HL-60 (cell line): ENCODE measurements at regions not wholly inside any gene's neighbourhood (a gene's known extent, or its start where the extent isn't known, plus 50 kb on each side); places are given as distances from the start of the nearest gene placed in this dataset.

Experiments
- DNase-seq, 2 experiments: peaks; one replicate each; pipeline ENCODE4 v3.0.0-alpha.2; 2010 to 2020; ENCODE audit warnings: low read depth in 1 of 2, low spot score in 1 of 2
- H3K27ac ChIP-seq: fragments of 250-450 bp; sonication (Bioruptor Pico); replicated peaks from 2 replicates; pipeline ENCODE4 v1.5.1; 2020; ENCODE audit warnings: mild to moderate bottlenecking, moderate library complexity
- H3K27me3 ChIP-seq: fragments of 250-450 bp; sonication (Bioruptor Pico); 2 replicates; pipeline ENCODE4 v1.5.1; 2021; ENCODE audit warnings: mild to moderate bottlenecking, moderate library complexity; ENCODE audit not compliant: insufficient read depth, poor library complexity, severe bottlenecking
- H3K4me3 ChIP-seq: replicated peaks from 2 replicates; pipeline ENCODE4 v1.5.1; 2011; ENCODE audit warnings: mild to moderate bottlenecking, control low read depth, low read length; ENCODE audit not compliant: insufficient read depth
- GABPA ChIP-seq: IDR thresholded peaks from 2 replicates; pipeline ENCODE4 v1.6.1; 2012; ENCODE audit warnings: low read depth
- POLR2AphosphoS5 ChIP-seq: IDR thresholded peaks from 2 replicates; pipeline ENCODE4 v1.6.1; 2012; ENCODE audit warnings: low read depth
- REST ChIP-seq: IDR thresholded peaks from 2 replicates; pipeline ENCODE4 v1.6.1; 2012; ENCODE audit warnings: low read depth; ENCODE audit not compliant: insufficient replicate concordance
- SPI1 ChIP-seq: IDR thresholded peaks from 2 replicates; pipeline ENCODE4 v1.6.1; 2012; ENCODE audit warnings: low read depth, mild to moderate bottlenecking, borderline replicate concordance
- TF ChIP-seq, protein P1 (sequence below): IDR thresholded peaks from one replicate; pipeline ENCODE4 v1.5.1; 2011; ENCODE audit warnings: low read length, control low read depth, inconsistent platforms; ENCODE audit not compliant: insufficient read depth

DNA sequence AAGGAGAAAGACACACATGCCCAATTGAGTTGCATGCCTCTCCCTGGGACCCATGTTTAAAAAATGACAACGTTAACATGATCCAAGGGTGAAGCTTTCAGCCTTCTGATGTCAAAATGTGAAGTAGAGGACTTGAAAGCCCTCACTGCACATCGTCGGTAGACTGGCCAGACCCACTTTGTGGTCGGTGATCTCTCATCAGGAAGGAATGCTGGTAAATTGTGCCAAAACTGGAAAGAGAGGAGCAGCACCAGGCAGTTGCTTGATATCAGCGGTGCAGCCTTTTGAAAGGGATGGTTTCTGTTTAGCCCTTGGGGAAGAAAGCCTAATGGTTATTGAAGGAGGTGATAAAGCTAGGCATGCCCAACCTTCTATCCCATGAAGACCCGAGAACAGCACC lies 125.3 kb upstream of the MARCHF11 start:
- no peak for TF ChIP-seq REST
- no peak overlapping the region for H3K4me3 ChIP-seq
- no peak for DNase-seq
- no peak overlapping the region for H3K27ac ChIP-seq
- H3K27me3 ChIP-seq, result no peaks in the 10 kb centered on the region

DNA sequence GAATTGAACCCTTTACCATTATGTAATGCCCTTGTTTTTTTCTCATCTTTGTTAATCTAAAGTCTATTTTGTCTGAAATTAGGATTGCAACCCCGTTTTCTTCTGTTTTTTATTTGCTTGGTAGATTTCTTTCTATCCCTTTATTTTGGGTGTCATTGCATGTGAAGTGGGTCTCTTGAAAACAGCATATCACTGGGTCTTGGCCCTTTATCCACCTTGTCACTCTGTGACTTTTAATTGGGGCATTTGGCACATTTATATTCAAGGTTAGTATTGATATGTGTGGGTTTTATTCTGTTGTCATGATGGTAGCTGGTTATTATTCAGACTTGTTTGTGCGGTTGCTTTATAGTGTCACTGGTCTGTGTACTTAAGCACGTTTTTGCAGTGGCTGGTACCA lies 117.4 kb upstream of the MARCHF11 start:
- no peaks in the 10 kb centered on the region for H3K27me3 ChIP-seq
- no peak for DNase-seq
- no peak overlapping the region for H3K4me3 ChIP-seq
- H3K27ac ChIP-seq, result no peak overlapping the region
- TF ChIP-seq, protein P1, sequence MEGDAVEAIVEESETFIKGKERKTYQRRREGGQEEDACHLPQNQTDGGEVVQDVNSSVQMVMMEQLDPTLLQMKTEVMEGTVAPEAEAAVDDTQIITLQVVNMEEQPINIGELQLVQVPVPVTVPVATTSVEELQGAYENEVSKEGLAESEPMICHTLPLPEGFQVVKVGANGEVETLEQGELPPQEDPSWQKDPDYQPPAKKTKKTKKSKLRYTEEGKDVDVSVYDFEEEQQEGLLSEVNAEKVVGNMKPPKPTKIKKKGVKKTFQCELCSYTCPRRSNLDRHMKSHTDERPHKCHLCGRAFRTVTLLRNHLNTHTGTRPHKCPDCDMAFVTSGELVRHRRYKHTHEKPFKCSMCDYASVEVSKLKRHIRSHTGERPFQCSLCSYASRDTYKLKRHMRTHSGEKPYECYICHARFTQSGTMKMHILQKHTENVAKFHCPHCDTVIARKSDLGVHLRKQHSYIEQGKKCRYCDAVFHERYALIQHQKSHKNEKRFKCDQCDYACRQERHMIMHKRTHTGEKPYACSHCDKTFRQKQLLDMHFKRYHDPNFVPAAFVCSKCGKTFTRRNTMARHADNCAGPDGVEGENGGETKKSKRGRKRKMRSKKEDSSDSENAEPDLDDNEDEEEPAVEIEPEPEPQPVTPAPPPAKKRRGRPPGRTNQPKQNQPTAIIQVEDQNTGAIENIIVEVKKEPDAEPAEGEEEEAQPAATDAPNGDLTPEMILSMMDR, result no peak
- no peak for TF ChIP-seq GABPA
- no peak for TF ChIP-seq POLR2AphosphoS5
- no peak for TF ChIP-seq SPI1
- TF ChIP-seq REST, result no peak

- H3K27me3 ChIP-seq, result no peaks in the 10 kb centered on the region
- DNase-seq, result no peak
- H3K4me3 ChIP-seq, result no peak overlapping the region
- TF ChIP-seq, protein P1, result no peak
- TF ChIP-seq GABPA (no peak), REST (no peak), SPI1 (no peak), POLR2AphosphoS5 (no peak)
- no peak overlapping the region for H3K27ac ChIP-seq
These were observed 112.3 kb upstream of the MARCHF11 start for GRCh38 chr5:16291894-16292293.

DNA sequence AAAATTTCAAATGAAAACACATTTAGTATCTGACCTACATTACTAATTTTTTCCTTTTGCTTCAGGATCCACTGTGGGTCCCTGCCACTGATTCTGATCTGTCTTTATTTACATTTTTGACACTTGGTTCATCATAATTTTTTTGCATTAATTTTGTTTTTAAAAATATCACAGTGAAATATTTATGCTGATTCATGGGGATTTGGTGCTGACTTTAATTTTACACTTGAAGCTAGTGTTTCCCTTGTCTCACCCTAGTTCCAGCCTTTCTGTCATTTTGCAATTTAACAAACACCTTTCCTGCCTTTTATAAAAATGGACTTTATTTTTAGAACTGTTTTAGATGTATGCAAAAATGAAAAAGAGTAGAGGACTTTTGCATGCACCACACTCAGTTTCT lies 111.9 kb upstream of the MARCHF11 start:
- no peaks in the 10 kb centered on the region for H3K27me3 ChIP-seq
- no peak for DNase-seq
- no peak overlapping the region for H3K4me3 ChIP-seq
- TF ChIP-seq REST, result no peak
- TF ChIP-seq, protein P1, result no peak
- no peak overlapping the region for H3K27ac ChIP-seq
